Endothelial cell of umbilical vein (primary cell): ENCODE measurements at regions not wholly inside any gene's neighbourhood (a gene's known extent, or its start where the extent isn't known, plus 50 kb on each side); places are given as distances from the start of the nearest gene placed in this dataset.

Source experiments
- EZH2 ChIP-seq: IDR thresholded peaks from 2 replicates; pipeline ENCODE4 v1.6.1; 2012; ENCODE audit warnings: borderline replicate concordance, low read depth, mild to moderate bottlenecking, moderate library complexity, low read length, inconsistent platforms; ENCODE audit not compliant: severe bottlenecking
- JUN ChIP-seq: IDR thresholded peaks from 2 replicates; pipeline ENCODE4 v1.6.1; 2011; ENCODE audit warnings: borderline replicate concordance, low read depth; ENCODE audit not compliant: insufficient read length, insufficient read depth
- POLR2A ChIP-seq: IDR thresholded peaks from 2 replicates; pipeline ENCODE4 v1.6.1; 2012; ENCODE audit warnings: low read depth, mild to moderate bottlenecking, control low read depth, low read length
- TF ChIP-seq, protein P1 (sequence below), 2 donors: IDR thresholded peaks; 1 replicate in 1 of 2; 2 replicates in 1 of 2; pipeline ENCODE4 v1.5.1; 2011; ENCODE audit warnings: low read length in 2 of 2, mild to moderate bottlenecking in 2 of 2, moderate library complexity in 2 of 2, control low read depth in 1 of 2, inconsistent platforms in 1 of 2, low read depth in 1 of 2; ENCODE audit not compliant: insufficient read depth in 1 of 2; ENCODE audit errors: extremely low read depth in 1 of 2
- TF ChIP-seq, protein P2 (sequence below): IDR thresholded peaks from 2 replicates; pipeline ENCODE4 v1.6.1; 2011; ENCODE audit not compliant: insufficient read depth, insufficient read length

DNA sequence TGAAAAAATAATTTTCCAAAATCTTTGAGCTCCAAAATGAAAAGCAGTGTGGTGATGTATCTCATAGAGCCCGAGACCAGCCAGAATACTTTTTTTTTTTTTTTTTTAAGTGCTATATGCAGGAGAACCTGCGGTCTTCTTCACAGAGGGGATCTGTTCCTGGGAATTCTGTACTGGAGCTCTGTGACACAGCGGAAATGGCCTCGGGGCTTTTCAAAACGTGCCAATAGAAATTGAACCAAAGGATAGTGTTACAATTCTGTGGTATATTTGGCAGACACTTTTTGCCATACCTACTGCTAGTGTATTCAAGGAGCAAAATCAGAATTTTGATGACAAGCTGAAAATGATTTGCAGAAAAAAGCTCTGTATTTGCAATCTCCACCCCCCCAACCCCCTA, 1429.3 kb upstream of the LRRTM3 start:
- TF ChIP-seq, protein P1, sequence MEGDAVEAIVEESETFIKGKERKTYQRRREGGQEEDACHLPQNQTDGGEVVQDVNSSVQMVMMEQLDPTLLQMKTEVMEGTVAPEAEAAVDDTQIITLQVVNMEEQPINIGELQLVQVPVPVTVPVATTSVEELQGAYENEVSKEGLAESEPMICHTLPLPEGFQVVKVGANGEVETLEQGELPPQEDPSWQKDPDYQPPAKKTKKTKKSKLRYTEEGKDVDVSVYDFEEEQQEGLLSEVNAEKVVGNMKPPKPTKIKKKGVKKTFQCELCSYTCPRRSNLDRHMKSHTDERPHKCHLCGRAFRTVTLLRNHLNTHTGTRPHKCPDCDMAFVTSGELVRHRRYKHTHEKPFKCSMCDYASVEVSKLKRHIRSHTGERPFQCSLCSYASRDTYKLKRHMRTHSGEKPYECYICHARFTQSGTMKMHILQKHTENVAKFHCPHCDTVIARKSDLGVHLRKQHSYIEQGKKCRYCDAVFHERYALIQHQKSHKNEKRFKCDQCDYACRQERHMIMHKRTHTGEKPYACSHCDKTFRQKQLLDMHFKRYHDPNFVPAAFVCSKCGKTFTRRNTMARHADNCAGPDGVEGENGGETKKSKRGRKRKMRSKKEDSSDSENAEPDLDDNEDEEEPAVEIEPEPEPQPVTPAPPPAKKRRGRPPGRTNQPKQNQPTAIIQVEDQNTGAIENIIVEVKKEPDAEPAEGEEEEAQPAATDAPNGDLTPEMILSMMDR (IDR thresholded peaks at IDR 0.05; ENCODE audit: extremely low read depth in 1 of 2, insufficient read depth in 1 of 2, low read depth in 1 of 2, low read length in 2 of 2), result no peak
- no peak for TF ChIP-seq POLR2A
- TF ChIP-seq, protein P2, sequence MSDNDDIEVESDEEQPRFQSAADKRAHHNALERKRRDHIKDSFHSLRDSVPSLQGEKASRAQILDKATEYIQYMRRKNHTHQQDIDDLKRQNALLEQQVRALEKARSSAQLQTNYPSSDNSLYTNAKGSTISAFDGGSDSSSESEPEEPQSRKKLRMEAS, result no peak
- no peak for TF ChIP-seq JUN
- no peak for TF ChIP-seq EZH2
